H9 (cell line): ENCODE measurements at regions not wholly inside any gene's neighbourhood (a gene's known extent, or its start where the extent isn't known, plus 50 kb on each side); places are given as distances from the start of the nearest gene placed in this dataset.
A peak's percentile ranks its signal among the peaks of the same experiment; 100 is the strongest.

Experiments
- DNase-seq: peaks from one replicate; pipeline ENCODE4 v3.0.0-alpha.2; 2017
- H2AFZ ChIP-seq: one replicate; pipeline ENCODE4 v1.6.1; 2013; ENCODE audit warnings: mild to moderate bottlenecking, low read length, control low read depth, moderate library complexity
- H2AK5ac ChIP-seq: 2 replicates; pipeline ENCODE4 v1.6.1; 2013; ENCODE audit warnings: low read length, control low read depth, mixed read lengths; ENCODE audit not compliant: insufficient read length
- H2BK120ac ChIP-seq: one replicate; pipeline ENCODE4 v1.6.1; 2013; ENCODE audit warnings: low read depth, mild to moderate bottlenecking, low read length, control low read depth, inconsistent platforms; ENCODE audit not compliant: poor library complexity, severe bottlenecking
- H2BK12ac ChIP-seq: 2 replicates; pipeline ENCODE4 v1.6.1; 2013; ENCODE audit warnings: low read length, control low read depth, mixed read lengths, low read depth; ENCODE audit not compliant: insufficient read length
- H2BK15ac ChIP-seq: 2 replicates; pipeline ENCODE4 v1.6.1; 2013; ENCODE audit warnings: low read depth, low read length, control low read depth
- H2BK20ac ChIP-seq: one replicate; pipeline ENCODE4 v1.6.1; 2013; ENCODE audit warnings: low read depth, mild to moderate bottlenecking, low read length, control low read depth, inconsistent platforms; ENCODE audit not compliant: poor library complexity, severe bottlenecking
- H2BK5ac ChIP-seq: 2 replicates; pipeline ENCODE4 v1.6.1; 2013; ENCODE audit warnings: low read length, control low read depth, mixed read lengths; ENCODE audit not compliant: insufficient read length
- H3K14ac ChIP-seq: 2 replicates; pipeline ENCODE4 v1.6.1; 2013; ENCODE audit warnings: low read length, control low read depth; ENCODE audit not compliant: insufficient read depth
- H3K18ac ChIP-seq: 2 replicates; pipeline ENCODE4 v1.6.1; 2013; ENCODE audit warnings: low read depth, mild to moderate bottlenecking, mixed read lengths, low read length, control low read depth; ENCODE audit not compliant: insufficient read length
- H3K23ac ChIP-seq: 2 replicates; pipeline ENCODE4 v1.6.1; 2013; ENCODE audit warnings: low read length, control low read depth, mixed read lengths, low read depth; ENCODE audit not compliant: insufficient read length
- H3K23me2 ChIP-seq: 2 replicates; pipeline ENCODE4 v1.6.1; 2013; ENCODE audit warnings: low read depth, mild to moderate bottlenecking, mixed read lengths, low read length, control low read depth; ENCODE audit not compliant: insufficient read length, poor library complexity, severe bottlenecking
- H3K27ac ChIP-seq: 2 replicates; pipeline ENCODE4 v1.5.1; 2013; ENCODE audit warnings: low read length, control low read depth, mixed read lengths, low read depth; ENCODE audit not compliant: insufficient read length
- H3K27me3 ChIP-seq: 2 replicates; pipeline ENCODE4 v1.6.1; 2013; ENCODE audit warnings: low read length, control low read depth, inconsistent platforms; ENCODE audit not compliant: insufficient read depth
- H3K4ac ChIP-seq: 2 replicates; pipeline ENCODE4 v1.6.1; 2013; ENCODE audit warnings: low read depth, mild to moderate bottlenecking, control low read depth, inconsistent platforms, low read length, moderate library complexity
- H3K4me1 ChIP-seq: 2 replicates; pipeline ENCODE4 v1.6.1; 2013; ENCODE audit warnings: low read length, control low read depth, inconsistent platforms; ENCODE audit not compliant: insufficient read depth
- H3K4me2 ChIP-seq: 2 replicates; pipeline ENCODE4 v1.6.1; 2013; ENCODE audit warnings: low read length, control low read depth, mixed read lengths; ENCODE audit not compliant: insufficient read length, insufficient read depth
- H3K56ac ChIP-seq: 2 replicates; pipeline ENCODE4 v1.6.1; 2013; ENCODE audit warnings: low read depth, mild to moderate bottlenecking, mixed read lengths, low read length, control low read depth; ENCODE audit not compliant: insufficient read length
- H3K79me1 ChIP-seq: 2 replicates; pipeline ENCODE4 v1.6.1; 2013; ENCODE audit warnings: low read depth, mild to moderate bottlenecking, moderate library complexity, low read length, control low read depth, inconsistent platforms; ENCODE audit not compliant: insufficient read depth, poor library complexity, severe bottlenecking
- H3K79me2 ChIP-seq: 2 replicates; pipeline ENCODE4 v1.6.1; 2013; ENCODE audit warnings: low read length, control low read depth, inconsistent platforms; ENCODE audit not compliant: insufficient read depth
- H3K9ac ChIP-seq: 2 replicates; pipeline ENCODE4 v1.6.1; 2013; ENCODE audit warnings: low read length, control low read depth, mixed read lengths; ENCODE audit not compliant: insufficient read length; ENCODE audit errors: extremely low read depth
- H3K9me3 ChIP-seq: one replicate; pipeline ENCODE4 v1.6.1; 2013; ENCODE audit warnings: low read depth, low read length, inconsistent platforms; ENCODE audit not compliant: control insufficient read depth
- H3T11ph ChIP-seq: one replicate; pipeline ENCODE4 v1.6.1; 2013; ENCODE audit warnings: mild to moderate bottlenecking, low read length, control low read depth, inconsistent platforms
- H4K20me1 ChIP-seq: one replicate; pipeline ENCODE4 v1.6.1; 2013; ENCODE audit not compliant: control insufficient read depth, insufficient read length, insufficient read depth
- H4K5ac ChIP-seq: 2 replicates; pipeline ENCODE4 v1.6.1; 2013; ENCODE audit warnings: low read depth, mild to moderate bottlenecking, mixed read lengths, low read length, control low read depth; ENCODE audit not compliant: insufficient read length
- H4K8ac ChIP-seq: replicated peaks from 2 replicates; pipeline ENCODE4 v1.6.1; 2013; ENCODE audit warnings: low read length, control low read depth, mixed read lengths, low read depth; ENCODE audit not compliant: insufficient read length
- H4K91ac ChIP-seq: 2 replicates; pipeline ENCODE4 v1.6.1; 2013; ENCODE audit warnings: low read depth, mild to moderate bottlenecking, moderate library complexity, mixed read lengths, low read length, control low read depth; ENCODE audit not compliant: insufficient read length
- H3K27ac Mint-ChIP-seq, 3 experiments: 2 replicates in 2 of 3; 3 replicates in 1 of 3; pipeline ENCODE4 v1.8.0; 2020 to 2021; ENCODE audit warnings: mixed read lengths in 3 of 3, mild to moderate bottlenecking in 1 of 3, moderate library complexity in 1 of 3
- H3K27me3 Mint-ChIP-seq: 2 replicates; pipeline ENCODE4 v1.8.0; 2021; ENCODE audit warnings: low read depth, mild to moderate bottlenecking, moderate library complexity, mixed read lengths
- H3K36me3 Mint-ChIP-seq, 3 experiments: 2 replicates in 2 of 3; 3 replicates in 1 of 3; pipeline ENCODE4 v1.8.0; 2020 to 2021; ENCODE audit warnings: low read depth in 3 of 3, mixed read lengths in 3 of 3; ENCODE audit not compliant: insufficient read depth in 1 of 3
- H3K4me1 Mint-ChIP-seq, 2 experiments: 2 replicates each; pipeline ENCODE4 v1.8.0; 2020; ENCODE audit warnings: mixed read lengths in 2 of 2
- H3K4me3 Mint-ChIP-seq, 2 experiments: 2 replicates in 1 of 2; 3 replicates in 1 of 2; pipeline ENCODE4 v1.8.0; 2020 to 2021; ENCODE audit warnings: mild to moderate bottlenecking in 2 of 2, mixed read lengths in 2 of 2, moderate library complexity in 1 of 2
- H3K9me3 Mint-ChIP-seq, 2 experiments: 2 replicates in 1 of 2; 3 replicates in 1 of 2; pipeline ENCODE4 v1.8.0; 2020; ENCODE audit warnings: mild to moderate bottlenecking in 2 of 2, mixed read lengths in 2 of 2, moderate library complexity in 1 of 2
- CTCF ChIP-seq: fragments of 200-600 bp; sonication (generic); conservative IDR thresholded peaks from 3 replicates; pipeline ENCODE4 v1.8.0; 2021; ENCODE audit warnings: antibody characterized with exemption, mild to moderate bottlenecking
- WGBS: extraction: QIAGEN DNeasy Blood & Tissue Kit; methylation state at CpG from one replicate; pipeline ENCODE4 v1.1.7; 2013; ENCODE audit warnings: missing lambda C conversion rate, low lambda C conversion rate, mixed read lengths; ENCODE audit not compliant: insufficient read length; ENCODE audit errors: extremely low coverage; 5-methylcytosine and 5-hydroxymethylcytosine counted together

- Histone ChIP-seq H4K5ac (no peak overlapping the region), H3K4ac (no peak overlapping the region), H2AK5ac (no peak overlapping the region), H3K18ac (no peak overlapping the region), H3K4me2 (no peak overlapping the region), H3K23ac (no peak overlapping the region), H4K20me1 (no peaks in the 10 kb centered on the region), H2BK12ac (no peak overlapping the region), H2BK15ac (no peak overlapping the region), H3K79me1 (no peaks in the 10 kb centered on the region), H4K91ac (no peak overlapping the region), H2BK5ac (no peak overlapping the region), H3K14ac (no peak overlapping the region), H3K9ac (no peak overlapping the region), H3K4me1 (no peaks in the 10 kb centered on the region), H3K27me3 (no peaks in the 10 kb centered on the region), H3K56ac (no peak overlapping the region), H3K79me2 (no peaks in the 10 kb centered on the region), H3T11ph (no peak overlapping the region), H3K27ac (no peak overlapping the region), H2BK20ac (no peak overlapping the region), H2AFZ (no peak overlapping the region), H3K9me3 (no peaks in the 10 kb centered on the region), H3K23me2 (no peaks in the 10 kb centered on the region), H2BK120ac (no peak overlapping the region), H4K8ac (no peak overlapping the region)
- H3K4me1 Mint-ChIP-seq: 0 out of 4 replicates have a peak, but pooled peaks cover 3 to 4% of the 10 kb centered on the region in 2 experiments
- WGBS: 100% methylated on average over 1 of the region's 2 CpGs
- H3K27ac Mint-ChIP-seq: no peak overlapping the region
- no peak for DNase-seq
- H3K9me3 Mint-ChIP-seq: no peaks in the 10 kb centered on the region
- no peaks in the 10 kb centered on the region for H3K27me3 Mint-ChIP-seq
- H3K36me3 Mint-ChIP-seq: no peaks in the 10 kb centered on the region
- no peak overlapping the region for H3K4me3 Mint-ChIP-seq
- peak; percentile 43; the same call in 2 of the 3 replicates for TF ChIP-seq CTCF
Measured at GRCh38 chr6:78157606-78158005, 504.8 kb downstream of the MEI4 start.
